ENCODE measurements at regions not wholly inside any gene's neighbourhood (a gene's known extent, or its start where the extent isn't known, plus 50 kb on each side); places are given as distances from the start of the nearest gene placed in this dataset.

DNA sequence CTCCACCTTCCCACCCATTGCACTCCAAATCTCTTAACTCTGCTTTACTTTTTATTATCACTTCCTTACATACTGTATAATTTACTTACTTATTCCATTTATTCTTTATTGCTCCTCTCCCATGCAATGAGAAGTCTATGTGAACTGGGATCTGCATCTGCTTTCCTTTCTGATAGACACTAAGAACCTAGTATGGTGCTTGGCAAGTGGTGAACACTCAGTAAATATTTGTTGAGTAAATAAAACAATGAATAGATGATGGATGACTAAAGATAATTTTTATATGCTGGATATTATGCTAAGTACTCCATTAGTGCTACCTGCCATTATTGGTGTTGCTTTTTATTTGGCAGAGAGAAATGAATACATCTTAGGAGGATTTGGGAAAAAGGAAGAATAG lies 151.0 kb downstream of the TPH2 start:
- H3K27me3 ChIP-seq (ENCODE audit: control insufficient read depth, insufficient read depth, low read length) = no peaks in the 10 kb centered on the region
- H3K4me1 ChIP-seq (ENCODE audit: control insufficient read depth in 2 of 3, insufficient read depth in 2 of 3, low read depth in 1 of 3, low read length in 3 of 3) = no peaks in the 10 kb centered on the region
- DNase-seq = no peak
- no peak overlapping the region for H3K4me3 ChIP-seq (ENCODE audit: low read length in 3 of 3)
- H3K9ac ChIP-seq (ENCODE audit: low read length in 3 of 3) = no peak overlapping the region
- no peak for FAIRE-seq
- H3K36me3 ChIP-seq (ENCODE audit: control insufficient read depth in 2 of 3, insufficient read depth in 3 of 3, low read length in 3 of 3) = no peaks in the 10 kb centered on the region
- H3K27ac ChIP-seq (ENCODE audit: low read depth in 2 of 2, low read length in 2 of 2) = no peak overlapping the region
- TF ChIP-seq, protein P1, sequence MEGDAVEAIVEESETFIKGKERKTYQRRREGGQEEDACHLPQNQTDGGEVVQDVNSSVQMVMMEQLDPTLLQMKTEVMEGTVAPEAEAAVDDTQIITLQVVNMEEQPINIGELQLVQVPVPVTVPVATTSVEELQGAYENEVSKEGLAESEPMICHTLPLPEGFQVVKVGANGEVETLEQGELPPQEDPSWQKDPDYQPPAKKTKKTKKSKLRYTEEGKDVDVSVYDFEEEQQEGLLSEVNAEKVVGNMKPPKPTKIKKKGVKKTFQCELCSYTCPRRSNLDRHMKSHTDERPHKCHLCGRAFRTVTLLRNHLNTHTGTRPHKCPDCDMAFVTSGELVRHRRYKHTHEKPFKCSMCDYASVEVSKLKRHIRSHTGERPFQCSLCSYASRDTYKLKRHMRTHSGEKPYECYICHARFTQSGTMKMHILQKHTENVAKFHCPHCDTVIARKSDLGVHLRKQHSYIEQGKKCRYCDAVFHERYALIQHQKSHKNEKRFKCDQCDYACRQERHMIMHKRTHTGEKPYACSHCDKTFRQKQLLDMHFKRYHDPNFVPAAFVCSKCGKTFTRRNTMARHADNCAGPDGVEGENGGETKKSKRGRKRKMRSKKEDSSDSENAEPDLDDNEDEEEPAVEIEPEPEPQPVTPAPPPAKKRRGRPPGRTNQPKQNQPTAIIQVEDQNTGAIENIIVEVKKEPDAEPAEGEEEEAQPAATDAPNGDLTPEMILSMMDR (IDR thresholded peaks at IDR 0.05; ENCODE audit: borderline replicate concordance, extremely low read depth, insufficient read depth) = no peak
- H3K9me3 ChIP-seq (ENCODE audit: control insufficient read depth in 2 of 3, insufficient read depth in 1 of 3, low read length in 3 of 3) = no peaks in the 10 kb centered on the region
- intact Hi-C loops (cut with DNase I) = no loop called here

DNA sequence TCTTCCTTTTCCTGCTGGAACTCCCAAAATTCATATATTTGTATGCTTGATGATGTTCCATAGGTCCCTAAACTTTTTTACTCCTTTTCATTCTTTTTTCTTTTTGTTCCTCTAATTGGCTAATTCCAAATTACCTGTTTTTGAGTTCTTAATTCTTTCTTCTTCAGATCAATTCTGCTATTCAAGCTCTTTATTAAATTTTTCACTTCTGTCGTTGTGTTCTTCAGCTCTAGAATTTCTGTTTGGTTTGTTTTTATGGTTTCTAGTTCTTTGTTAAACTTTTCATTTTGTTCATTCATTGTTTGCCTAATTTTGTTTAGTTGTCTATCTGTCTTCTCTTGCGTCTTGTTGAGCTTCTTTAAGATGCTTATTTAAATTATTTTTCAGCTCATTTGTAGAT lies 154.8 kb downstream of the TPH2 start:
- DNase-seq = no peak
- Histone ChIP-seq H3K4me1 (ENCODE audit: control insufficient read depth in 2 of 3, insufficient read depth in 2 of 3, low read depth in 1 of 3, low read length in 3 of 3) (no peaks in the 10 kb centered on the region), H3K9me3 (ENCODE audit: control insufficient read depth in 2 of 3, insufficient read depth in 1 of 3, low read length in 3 of 3) (no peaks in the 10 kb centered on the region), H3K9ac (ENCODE audit: low read length in 3 of 3) (no peak overlapping the region), H3K4me3 (ENCODE audit: low read length in 3 of 3) (no peak overlapping the region), H3K27me3 (ENCODE audit: control insufficient read depth, insufficient read depth, low read length) (no peaks in the 10 kb centered on the region), H3K27ac (ENCODE audit: low read depth in 2 of 2, low read length in 2 of 2) (no peak overlapping the region), H3K36me3 (ENCODE audit: control insufficient read depth in 2 of 3, insufficient read depth in 3 of 3, low read length in 3 of 3) (no peaks in the 10 kb centered on the region)
- TF ChIP-seq, protein P1 (IDR thresholded peaks at IDR 0.05; ENCODE audit: borderline replicate concordance, extremely low read depth, insufficient read depth) = no peak
- intact Hi-C loops (cut with DNase I) = no loop called here
- FAIRE-seq = no peak

DNA sequence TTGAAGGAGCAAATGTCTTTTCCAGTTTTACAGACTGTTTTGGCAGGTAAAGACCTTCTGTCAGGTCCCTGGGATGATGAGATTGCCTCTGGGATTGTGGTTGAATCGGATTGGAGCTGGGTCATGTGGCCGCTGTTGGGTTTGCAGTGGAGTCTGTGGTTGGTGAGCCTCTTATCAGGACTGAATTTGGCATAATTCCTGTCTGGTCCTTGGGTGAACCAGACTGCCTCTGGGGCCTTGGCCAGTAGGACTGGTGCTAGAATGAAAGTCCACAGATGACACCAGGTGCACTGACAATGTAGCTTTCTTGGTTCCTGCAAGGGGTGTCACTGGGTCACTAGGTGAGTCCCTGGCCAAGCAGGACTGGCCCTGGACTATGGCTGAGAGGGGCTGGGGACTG lies 155.3 kb downstream of the TPH2 start:
- no peaks in the 10 kb centered on the region for H3K4me1 ChIP-seq (ENCODE audit: control insufficient read depth in 2 of 3, insufficient read depth in 2 of 3, low read depth in 1 of 3, low read length in 3 of 3)
- no peaks in the 10 kb centered on the region for H3K9me3 ChIP-seq (ENCODE audit: control insufficient read depth in 2 of 3, insufficient read depth in 1 of 3, low read length in 3 of 3)
- FAIRE-seq (no peak), DNase-seq (no peak)
- no peak overlapping the region for H3K27ac ChIP-seq (ENCODE audit: low read depth in 2 of 2, low read length in 2 of 2)
- H3K9ac ChIP-seq (ENCODE audit: low read length in 3 of 3) = no peak overlapping the region
- H3K4me3 ChIP-seq (ENCODE audit: low read length in 3 of 3) = no peak overlapping the region
- no peaks in the 10 kb centered on the region for H3K36me3 ChIP-seq (ENCODE audit: control insufficient read depth in 2 of 3, insufficient read depth in 3 of 3, low read length in 3 of 3)
- intact Hi-C loops (cut with DNase I) = no loop called here
- TF ChIP-seq, protein P1 (IDR thresholded peaks at IDR 0.05; ENCODE audit: borderline replicate concordance, extremely low read depth, insufficient read depth) = no peak
- H3K27me3 ChIP-seq (ENCODE audit: control insufficient read depth, insufficient read depth, low read length) = no peaks in the 10 kb centered on the region

GRCh38 chr12:72094490-72094889 lies 155.8 kb downstream of the TPH2 start:
- FAIRE-seq = no peak
- no peak overlapping the region for H3K27ac ChIP-seq (ENCODE audit: low read depth in 2 of 2, low read length in 2 of 2)
- DNase-seq = no peak

More at GRCh38 chr12:72094490-72094889, 155.8 kb downstream of the TPH2 start:
- Histone ChIP-seq H3K9ac (ENCODE audit: low read length in 3 of 3) (no peak overlapping the region), H3K4me3 (ENCODE audit: low read length in 3 of 3) (no peak overlapping the region), H3K4me1 (ENCODE audit: control insufficient read depth in 2 of 3, insufficient read depth in 2 of 3, low read depth in 1 of 3, low read length in 3 of 3) (no peaks in the 10 kb centered on the region), H3K9me3 (ENCODE audit: control insufficient read depth in 2 of 3, insufficient read depth in 1 of 3, low read length in 3 of 3) (no peaks in the 10 kb centered on the region), H3K27me3 (ENCODE audit: control insufficient read depth, insufficient read depth, low read length) (no peaks in the 10 kb centered on the region), H3K36me3 (ENCODE audit: control insufficient read depth in 2 of 3, insufficient read depth in 3 of 3, low read length in 3 of 3) (no peaks in the 10 kb centered on the region)
- intact Hi-C loops (cut with DNase I) = no loop called here
- TF ChIP-seq, protein P1 (IDR thresholded peaks at IDR 0.05; ENCODE audit: borderline replicate concordance, extremely low read depth, insufficient read depth) = no peak
